GM18517 (cell line): ENCODE measurements at regions not wholly inside any gene's neighbourhood (a gene's known extent, or its start where the extent isn't known, plus 50 kb on each side); places are given as distances from the start of the nearest gene placed in this dataset.

Experiments
- ATAC-seq: cut with Tn5 transposase; IDR thresholded peaks from one replicate; pipeline ENCODE4 v1.9.1; 2021; ENCODE audit warnings: mild to moderate bottlenecking, moderate library complexity; ENCODE audit not compliant: unreplicated experiment

DNA sequence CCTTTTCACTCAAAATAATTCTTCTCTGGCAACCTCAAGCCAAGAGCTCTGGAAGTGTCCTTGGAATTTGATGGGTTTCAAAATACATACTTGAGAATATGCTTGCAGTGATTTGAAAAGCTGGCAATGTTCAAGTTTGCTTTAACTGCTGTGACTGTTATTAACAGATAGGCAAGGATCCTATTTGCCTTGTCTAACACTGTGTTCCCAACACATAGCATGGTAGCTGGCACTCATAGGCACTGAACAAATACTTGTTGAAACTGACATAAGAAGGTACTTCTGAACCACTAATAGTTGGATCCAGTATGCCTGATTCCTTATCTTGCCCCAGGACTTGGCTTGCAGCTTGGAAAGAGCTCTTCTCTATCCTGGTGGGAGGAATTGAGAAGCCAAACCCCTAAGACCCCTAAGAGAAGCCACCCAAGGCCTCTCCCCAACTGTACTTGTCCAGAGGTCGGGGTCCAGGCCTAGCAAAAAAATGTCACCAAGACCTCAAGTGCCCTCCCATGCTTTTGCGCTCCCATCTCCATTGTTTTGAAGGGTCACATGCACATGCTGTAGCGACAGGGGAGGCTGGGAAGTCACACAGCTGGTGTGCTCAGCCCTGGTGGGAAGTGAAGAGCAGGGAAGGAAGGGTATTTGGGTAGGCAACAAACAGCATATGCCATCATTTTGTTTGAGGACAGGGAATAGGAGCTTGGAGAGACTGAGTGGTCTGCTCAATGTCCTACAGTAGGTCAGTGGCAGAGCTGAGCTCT is 118.4 kb upstream of the HAAO start:
- no peak for ATAC-seq

DNA sequence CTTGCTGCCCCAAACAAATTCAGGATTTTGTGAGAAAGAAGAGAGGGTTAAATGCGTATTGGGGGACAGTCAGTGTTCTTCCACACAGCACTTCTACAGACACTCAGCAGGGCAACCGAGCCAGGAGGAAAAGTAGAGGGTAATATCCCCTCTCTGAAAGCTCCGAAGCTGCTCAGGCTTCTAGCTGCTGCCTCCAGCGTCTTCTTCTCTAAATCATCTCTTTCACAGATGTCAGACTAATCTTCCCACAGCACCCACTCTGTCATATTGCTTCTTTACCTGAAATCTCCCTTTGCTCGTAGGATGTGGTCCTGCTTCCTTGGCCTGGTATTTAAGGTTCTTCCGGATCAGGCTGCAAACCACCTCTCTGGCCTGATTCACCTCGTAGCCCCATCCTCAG is 117.6 kb upstream of the HAAO start:
- no peak for ATAC-seq

DNA sequence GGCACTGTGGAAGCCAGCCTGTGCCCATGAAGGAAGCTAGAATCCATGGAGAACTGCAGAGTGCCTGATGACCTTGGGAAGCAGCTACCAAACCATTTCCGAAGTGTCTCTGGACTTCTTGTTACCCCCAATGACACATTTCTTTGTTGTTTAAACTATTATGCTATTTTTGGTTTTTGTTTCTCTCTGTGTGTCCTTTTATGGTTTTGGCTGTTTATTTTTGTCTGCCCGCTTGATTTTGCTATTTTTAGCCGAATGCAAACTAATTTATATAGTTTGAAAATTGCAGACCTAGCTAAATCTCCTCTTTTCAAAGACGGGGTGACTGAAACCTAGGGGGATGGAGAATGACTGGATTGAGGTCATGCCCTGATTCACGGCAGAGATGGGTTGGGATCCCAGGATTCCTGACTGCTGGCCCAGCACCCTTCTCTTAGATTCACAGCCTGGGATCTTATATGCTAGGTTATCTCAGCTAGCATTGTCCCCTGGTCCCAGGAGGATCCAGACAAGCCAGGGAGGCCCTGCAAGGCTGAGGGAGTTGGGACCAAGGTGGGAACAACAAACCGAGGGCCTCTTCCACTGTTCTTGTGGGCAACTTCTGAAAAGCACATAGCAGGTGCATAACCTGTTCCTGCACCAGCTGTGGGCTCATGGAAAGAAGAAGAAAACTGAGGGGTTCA is 116.3 kb upstream of the HAAO start:
- ATAC-seq, result no peak

DNA sequence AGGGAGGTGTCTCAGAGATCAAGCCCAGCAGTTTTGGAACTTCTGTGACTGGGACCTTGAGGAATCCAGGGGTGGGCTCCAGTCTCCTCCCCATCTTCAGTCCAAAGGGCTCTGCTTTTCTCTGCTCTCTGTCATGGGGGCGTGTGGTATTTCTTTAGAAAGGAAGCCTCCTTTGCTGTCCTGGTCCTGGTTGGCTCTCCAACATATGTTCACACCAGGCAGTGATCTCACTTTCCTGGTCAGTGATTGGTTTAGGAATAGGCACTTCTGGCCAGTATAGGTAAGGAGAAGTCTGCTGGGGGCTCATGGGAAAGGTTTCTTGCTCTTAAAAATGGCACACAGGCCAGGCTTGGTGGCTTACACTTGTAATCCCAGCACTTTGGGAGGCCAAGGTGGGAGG is 115.5 kb upstream of the HAAO start:
- no peak for ATAC-seq

DNA sequence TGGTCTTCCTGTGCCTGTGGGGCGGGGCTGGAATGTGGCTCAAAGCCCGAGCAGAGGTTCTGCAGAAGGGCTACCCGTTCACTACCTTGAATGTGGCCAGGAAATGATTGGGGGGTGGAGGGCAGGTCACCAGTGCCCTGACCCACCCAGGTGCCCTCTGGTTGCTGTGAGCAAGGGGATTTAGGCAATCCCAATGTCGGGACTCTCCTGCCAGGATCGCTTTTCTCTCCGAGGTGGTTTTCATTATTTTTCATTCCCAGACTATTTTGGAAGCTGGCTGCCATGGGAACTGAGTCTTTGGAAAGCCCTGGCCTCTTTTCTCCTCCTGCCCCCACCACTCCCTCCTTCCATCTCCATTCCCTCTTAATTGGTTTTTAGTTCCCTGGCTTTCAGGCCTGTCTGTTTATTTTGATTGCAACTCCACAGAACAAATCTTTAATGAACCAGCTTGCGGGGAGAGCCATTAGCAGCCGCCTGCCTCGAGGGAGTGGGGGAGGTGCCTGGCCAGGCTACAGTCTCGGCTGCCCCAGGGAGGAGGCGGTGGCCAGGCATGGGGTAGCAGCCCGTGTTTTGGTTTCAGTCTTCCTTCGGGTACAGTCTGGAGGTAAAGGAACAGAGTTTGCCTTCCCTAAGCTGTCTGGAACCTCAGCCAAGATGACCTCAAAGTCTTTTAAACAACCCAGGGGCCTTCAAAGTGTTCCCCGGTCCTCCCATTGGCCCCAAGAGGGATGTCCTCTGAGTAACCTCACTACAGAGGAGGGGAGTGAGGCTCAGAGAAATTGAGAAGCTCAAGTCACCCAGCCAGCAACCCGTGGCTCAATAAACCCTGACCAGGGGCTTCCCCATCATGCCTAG is 114.4 kb upstream of the HAAO start:
- ATAC-seq, result no peak

DNA sequence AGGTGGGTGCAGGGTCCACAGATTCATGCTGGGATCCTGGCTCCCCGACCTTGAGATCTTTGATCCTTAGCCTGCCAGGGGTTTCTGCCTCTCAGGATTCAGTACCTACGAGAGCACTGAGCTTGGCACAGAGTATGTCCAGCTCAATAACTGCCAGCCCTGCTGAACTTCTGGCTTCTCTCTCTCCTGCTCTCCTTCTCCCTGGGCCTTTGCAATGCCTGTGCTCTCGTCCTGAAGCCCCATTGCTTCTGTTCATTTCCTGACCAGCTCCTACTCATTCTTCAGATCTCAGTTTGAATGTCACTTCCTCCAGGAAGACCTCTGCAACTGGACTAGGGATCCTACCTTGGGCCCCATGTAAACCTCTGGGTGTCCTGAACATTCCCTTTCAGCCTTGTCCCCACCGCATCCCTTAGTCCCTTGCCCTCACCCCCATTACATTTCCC is 113.8 kb upstream of the HAAO start:
- no peak for ATAC-seq

DNA sequence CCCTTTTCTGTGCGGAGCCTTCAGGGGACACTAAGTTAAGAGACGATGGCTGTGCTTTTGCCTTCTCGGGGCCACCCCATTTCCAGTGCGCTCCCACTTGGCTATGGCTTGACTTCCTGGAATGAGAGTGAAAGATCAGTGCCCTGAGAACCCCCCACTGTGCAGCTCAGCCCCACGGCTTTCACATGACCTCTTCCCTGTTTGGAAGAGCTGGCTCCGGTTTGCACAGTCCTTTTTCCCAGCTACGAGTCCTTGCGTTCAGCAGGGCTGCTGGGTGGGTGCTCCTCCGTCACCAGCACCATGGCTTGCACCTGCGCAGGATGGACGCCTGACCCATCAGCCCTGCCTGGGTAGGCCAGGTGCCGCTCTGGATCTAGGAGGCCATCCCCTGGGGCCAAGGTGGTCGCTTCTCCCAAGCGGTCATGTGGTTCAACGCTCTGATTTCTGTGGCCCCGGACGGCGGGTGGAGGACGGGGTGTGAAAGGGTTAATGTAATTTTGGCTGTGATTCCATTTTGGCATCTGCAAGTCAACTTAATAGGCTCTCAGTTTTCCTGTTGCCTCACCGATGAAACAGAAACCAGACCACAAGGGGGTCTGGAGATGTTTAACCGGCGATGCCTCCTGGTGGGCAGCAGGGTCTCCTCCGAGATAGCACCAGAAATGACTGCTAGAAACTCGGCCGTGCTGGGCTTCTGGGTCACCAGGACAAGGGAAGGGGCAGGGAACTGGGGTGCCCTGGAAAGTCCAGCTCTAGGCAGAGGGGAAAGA is 113.1 kb upstream of the HAAO start:
- no peak for ATAC-seq

DNA sequence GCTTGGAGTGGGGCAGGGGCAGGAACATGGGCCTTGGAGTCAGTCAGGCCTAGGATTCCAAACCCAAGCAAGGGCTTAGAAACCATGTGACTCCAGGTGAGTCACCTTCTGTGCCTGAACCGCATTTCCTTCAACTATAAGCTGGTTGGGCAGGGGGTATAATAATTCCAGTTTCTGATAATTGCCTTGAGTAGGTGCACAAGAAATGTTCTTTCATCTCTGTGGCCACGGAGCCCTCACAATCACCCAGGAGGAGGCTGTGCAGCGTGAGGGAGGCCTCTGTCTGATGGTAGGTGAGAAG is 112.1 kb upstream of the HAAO start:
- no peak for ATAC-seq

DNA sequence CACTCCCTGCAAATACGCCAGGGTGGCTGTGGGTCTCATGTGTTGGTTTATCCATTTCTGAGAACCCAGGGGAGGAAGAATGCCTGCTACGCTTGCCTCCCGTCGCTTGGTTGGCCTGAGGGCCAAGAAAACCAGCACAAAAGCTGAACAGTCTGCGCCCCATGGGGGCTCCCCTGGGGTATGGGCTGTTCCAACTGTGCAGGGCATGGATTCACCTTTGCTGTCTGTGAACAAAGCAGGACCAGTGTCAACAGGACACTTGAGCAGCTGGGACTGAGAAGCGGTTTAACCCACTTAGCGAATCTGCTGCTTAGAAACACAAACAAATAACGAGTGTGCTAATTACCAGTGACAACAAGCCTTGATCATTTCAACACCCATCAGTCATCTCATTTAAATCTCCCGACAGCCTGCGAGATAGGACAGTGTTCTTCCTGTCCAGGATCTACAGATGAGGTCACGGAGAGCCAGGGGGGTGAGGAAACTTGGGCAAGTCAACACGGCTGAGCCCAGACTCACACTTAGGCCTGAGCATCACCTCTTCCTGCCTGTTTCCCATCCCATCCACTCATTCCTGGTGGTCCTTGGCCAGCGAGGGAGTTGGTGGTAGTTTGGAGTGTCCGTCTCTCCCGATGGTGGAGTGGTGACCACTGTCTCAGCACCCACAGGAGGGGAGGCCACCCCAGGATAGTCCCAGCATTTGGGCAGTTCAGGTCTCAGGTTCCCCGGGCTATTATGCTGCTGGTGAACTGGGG is 111.6 kb upstream of the HAAO start:
- ATAC-seq, result no peak

DNA sequence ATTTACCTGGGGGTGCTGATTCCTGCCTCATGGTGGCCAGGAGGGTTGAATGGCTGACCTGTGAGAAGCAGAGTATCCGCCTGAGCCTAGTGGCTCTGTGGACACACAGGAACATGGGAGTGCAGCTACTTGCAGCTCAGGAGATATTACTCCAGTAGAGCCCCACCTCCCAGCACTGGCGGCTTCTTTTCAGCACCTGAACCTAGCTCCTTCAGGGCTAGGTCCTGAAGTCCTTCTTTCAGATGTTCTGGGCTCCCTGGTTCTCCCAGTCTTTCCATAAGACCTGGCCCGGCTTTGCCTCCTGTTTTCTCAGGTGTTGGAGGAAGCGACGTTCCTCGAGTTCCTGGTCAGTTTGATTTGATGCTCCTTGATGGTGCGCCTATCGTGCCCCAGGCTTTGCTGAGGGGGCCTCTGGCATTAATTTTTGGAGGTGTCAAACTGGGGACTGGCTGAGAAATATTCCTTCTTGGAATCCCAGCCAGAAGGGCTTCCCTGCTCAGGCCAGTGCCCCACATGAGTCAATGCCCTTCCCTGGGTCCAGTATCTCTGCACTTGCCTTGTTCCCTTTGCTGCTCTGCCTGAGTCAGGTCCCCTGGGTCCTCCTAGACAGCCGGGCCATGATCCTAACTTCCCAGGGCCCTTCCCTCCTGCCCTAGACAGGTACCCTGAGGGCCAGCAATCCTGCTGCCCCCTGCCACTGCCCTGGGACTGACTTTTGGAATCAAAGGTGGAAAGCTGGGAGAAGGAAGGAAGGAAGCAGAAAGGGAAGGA is 110.7 kb upstream of the HAAO start:
- ATAC-seq, result no peak

DNA sequence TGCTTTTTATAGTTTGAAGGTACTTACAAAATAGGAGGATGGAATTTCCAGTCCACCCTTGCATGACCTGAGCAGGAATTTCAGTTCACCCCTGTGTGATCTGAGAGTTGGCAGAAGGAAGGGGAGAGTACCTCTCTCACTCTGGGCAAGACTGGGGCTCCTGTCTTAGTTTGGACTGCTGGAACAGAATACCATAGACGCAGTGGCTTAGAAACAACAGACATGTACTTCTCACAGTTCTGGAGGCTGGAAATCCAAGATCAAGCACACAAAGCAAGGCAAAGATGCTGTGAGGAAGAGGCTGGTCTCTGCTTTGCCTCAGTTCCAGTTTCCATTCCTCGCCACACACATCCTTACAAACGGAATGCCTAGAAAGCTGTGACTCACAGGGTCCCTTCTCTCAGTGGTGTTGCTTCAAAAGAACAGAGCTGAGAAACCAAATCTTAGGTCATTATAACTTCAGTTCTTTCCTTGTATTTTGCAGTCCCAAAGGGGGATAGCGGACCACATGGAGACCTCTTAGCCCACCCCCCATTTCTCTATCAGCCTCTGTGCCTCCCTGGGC is 108.8 kb upstream of the HAAO start:
- ATAC-seq, result no peak

DNA sequence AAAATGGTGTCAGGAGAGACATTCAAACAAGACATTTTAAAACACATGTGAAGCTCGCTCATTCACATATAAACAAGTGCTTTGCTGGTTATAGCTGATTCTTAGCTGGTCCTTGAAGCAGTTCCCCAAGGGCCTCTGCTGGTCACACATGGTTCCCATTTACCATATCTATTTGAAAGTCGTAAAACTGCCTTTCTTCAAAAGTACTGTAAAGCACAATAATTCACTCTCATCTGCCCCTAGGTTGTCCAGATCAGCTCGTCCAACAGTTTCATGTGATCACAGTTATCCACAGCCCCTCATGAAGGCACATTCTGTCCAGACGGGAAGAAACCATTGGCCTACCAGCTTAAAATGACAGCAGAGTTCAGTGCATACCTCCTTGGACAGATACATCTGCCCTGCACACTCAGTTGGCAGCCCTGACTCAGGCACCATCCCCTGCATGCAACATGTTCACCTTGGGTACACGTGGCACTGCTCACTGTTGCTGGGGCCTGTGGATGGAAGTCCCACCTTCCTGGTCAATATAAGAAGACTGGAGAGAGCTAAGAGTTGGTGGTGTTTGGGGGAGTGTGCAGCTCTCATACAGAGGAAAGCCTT is 108.0 kb upstream of the HAAO start:
- no peak for ATAC-seq

DNA sequence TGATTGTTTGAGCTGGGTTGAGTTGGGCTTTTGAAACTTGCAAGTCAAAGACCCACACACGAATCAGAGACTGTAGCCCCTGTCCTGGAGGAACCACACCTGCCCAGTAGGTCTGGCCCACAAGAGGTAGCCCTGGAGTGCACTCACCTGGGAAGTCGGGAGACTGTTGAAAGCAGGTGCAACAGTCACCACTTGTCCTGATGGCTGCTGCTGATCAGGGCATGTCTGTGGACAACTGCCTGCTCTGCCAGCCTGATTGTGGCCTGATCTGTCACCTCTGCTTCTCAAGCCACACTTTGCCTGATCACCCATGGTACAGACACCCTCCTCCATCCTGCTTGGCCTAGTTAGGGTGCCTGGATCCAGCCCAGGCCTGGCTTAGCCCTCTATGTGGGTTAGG is 105.0 kb upstream of the HAAO start:
- ATAC-seq, result no peak

DNA sequence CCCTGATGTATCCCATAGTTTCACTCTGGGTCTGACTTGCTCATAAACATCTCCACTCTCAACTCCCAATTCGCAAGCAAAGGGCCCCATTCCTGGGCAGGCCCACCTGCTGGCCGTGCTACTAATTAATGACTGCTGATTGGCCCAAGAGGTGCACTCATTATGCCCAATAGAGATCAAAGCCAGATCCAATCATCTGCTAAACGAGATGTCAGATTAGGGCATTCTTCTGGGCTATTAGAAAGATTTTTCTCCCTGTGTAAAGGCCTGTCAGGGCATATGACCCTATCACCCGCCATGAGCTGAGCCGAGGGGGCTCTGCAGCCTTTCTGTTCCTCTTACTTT is 103.4 kb upstream of the HAAO start:
- ATAC-seq, result no peak

DNA sequence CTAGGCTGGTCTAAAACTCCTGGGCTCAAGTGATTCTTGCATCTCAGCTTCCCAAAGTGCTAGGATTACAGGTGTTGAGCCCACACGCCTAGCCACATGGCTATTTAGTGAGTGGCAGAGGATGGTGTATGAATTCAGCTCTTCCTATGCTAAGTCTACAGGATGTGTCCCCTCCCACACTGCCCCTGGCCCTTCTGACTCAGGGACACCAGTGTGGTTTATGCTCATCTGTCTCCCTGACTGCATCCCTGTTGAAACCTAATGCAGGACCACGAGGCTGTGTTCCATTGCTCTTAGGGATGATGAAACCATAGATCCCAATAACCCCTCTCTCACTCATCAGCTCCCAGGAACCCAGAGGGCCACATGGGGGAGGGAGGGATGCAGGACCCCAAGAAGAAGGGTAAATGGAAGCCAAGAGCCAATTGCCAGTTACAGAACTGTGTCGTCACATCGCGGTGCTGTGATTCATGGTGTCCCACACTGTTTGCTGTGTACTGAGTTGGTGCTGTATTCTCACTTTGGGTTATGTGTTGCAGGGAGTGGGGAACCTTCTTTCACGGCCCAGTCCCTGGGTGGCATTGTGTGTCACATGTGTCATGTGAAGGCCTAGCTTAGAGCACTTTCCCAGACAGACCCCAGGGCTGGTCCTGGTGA is 102.9 kb upstream of the HAAO start:
- ATAC-seq, result no peak

DNA sequence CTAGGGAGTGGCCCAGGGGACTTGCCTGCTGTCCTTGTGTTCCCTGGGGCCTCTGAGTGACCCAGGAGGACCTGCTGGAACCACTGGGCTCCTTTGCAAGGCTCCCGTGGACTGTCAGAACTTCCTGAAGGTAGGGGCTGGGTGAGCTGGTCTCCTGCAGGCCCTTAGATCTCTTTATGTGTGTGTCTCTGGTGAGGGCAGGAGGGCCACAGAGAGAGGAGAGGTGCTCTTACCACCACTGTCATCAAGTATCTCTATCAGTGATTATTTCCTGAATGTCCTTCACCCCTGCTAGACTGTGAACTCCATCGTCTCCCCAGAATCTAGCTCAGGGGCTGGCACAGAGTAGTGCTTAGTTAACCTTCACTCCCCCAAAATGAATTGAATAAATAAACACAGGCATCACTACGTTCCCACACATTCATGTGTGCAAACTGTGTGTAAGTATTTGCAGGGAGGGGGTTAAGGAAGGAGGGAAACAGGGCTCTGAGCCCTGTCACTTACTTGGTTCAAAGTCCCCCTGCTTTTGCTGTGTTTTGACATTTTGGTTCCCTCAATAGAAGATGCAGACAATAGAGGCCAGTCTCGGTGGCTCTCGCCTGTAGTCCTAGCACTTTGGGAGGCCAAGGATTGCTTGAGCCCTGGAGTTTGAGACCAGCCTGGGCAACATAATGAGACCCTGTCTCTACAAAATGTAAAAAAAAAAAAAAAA is 100.8 kb upstream of the HAAO start:
- no peak for ATAC-seq

DNA sequence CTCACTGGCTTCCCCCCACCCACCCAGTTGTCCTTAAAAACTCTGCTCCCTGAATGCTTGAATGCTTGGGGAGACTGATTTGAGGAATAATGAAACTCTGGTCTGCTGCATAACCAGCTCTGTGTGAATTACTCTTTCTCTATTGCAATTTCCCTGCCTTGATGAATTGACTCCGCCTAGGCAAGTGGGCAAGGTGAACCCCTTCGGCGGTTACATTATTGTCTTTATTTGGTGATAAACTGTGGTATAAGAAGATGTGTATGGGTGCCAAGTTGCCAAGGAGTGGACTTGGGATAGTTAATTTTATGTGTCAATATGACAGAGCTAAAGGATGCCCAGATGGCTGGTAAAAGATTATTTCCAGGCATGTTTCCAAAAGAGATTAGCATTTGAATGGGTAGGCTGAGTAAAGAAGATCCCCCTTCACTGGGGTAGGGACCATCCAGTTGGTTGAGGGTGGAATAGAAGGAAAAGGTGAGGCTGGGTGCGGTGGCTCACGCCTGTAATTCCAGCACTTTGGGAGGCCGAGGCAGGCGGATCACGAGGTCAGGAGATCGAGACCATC is 98.5 kb upstream of the HAAO start:
- no peak for ATAC-seq
